H1 (cell line): ENCODE measurements at regions not wholly inside any gene's neighbourhood (a gene's known extent, or its start where the extent isn't known, plus 50 kb on each side); places are given as distances from the start of the nearest gene placed in this dataset.

Source experiments
- CTCF ChIA-PET: fragments of 300-600 bp; sonication (Branson Sonifier 250); formaldehyde crosslinking; loops from one replicate; lab custom pipeline; 2021; ENCODE audit not compliant: partially characterized antibody; lab: Charles Lee
- POLR2A ChIA-PET: fragments of 300-600 bp; sonication (Branson Sonifier 250); formaldehyde crosslinking; loops from one replicate; lab custom pipeline; 2021; ENCODE audit warnings: inconsistent platforms; ENCODE audit not compliant: partially characterized antibody; lab: Charles Lee
- DNase-seq, 2 experiments: peaks; one replicate each; pipeline versions ENCODE4 v3.0.0 to v3.0.0-alpha.2; 2010 to 2022; ENCODE audit warnings: low spot score in 2 of 2, low read depth in 1 of 2, mixed read lengths in 1 of 2
- FAIRE-seq: peaks from 2 replicates; lab custom pipeline; 2011; peaks lifted over from hg19 to GRCh38; lab: Jason Lieb, UNC
- H2AFZ ChIP-seq: 2 replicates; pipeline ENCODE4 v1.8.1; 2012; ENCODE audit warnings: low read length, inconsistent platforms
- H2AK5ac ChIP-seq: 2 replicates; pipeline ENCODE4 v1.6.1; 2013; ENCODE audit warnings: low read depth, low read length
- H2BK120ac ChIP-seq: replicated peaks from 2 replicates; pipeline ENCODE3; 2013; ENCODE audit warnings: low read depth, low read length, inconsistent platforms
- H2BK12ac ChIP-seq: 2 replicates; pipeline ENCODE4 v1.6.1; 2013; ENCODE audit warnings: low read depth, low read length
- H2BK15ac ChIP-seq: 2 replicates; pipeline ENCODE4 v1.6.1; 2013; ENCODE audit warnings: low read length
- H2BK20ac ChIP-seq: 2 replicates; pipeline ENCODE4 v1.6.1; 2013; ENCODE audit warnings: low read length
- H2BK5ac ChIP-seq: 2 replicates; pipeline ENCODE4 v1.6.1; 2013; ENCODE audit warnings: low read depth, low read length
- H3K14ac ChIP-seq: 2 replicates; pipeline ENCODE4 v1.6.1; 2013; ENCODE audit warnings: inconsistent platforms; ENCODE audit not compliant: insufficient read length
- H3K18ac ChIP-seq: 2 replicates; pipeline ENCODE4 v1.6.1; 2013; ENCODE audit warnings: low read length; ENCODE audit errors: extremely low read depth
- H3K23ac ChIP-seq: 2 replicates; pipeline ENCODE4 v1.6.1; 2013; ENCODE audit warnings: inconsistent platforms; ENCODE audit not compliant: insufficient read length
- H3K23me2 ChIP-seq: 2 replicates; pipeline ENCODE4 v1.6.1; 2013; ENCODE audit warnings: low read depth, low read length
- H3K27ac ChIP-seq: 2 replicates; pipeline ENCODE4 v1.6.1; 2011; ENCODE audit warnings: low read depth, low read length, inconsistent platforms
- H3K27me3 ChIP-seq, 4 experiments: replicated peaks in 1 of 4; 1 replicate in 1 of 4; 2 replicates in 3 of 4; pipeline versions ENCODE4 v1.6.1 to v1.8.1; 2011 to 2013; ENCODE audit warnings: low read length in 3 of 4, mild to moderate bottlenecking in 3 of 4, inconsistent platforms in 2 of 4, mixed read lengths in 2 of 4, moderate library complexity in 1 of 4; ENCODE audit not compliant: control insufficient read depth in 3 of 4, insufficient read depth in 3 of 4; ENCODE audit errors: extremely low read depth in 1 of 4
- H3K36me3 ChIP-seq, 4 experiments: 2 replicates each; pipeline versions ENCODE4 v1.6.1 to v1.8.1; 2011 to 2013; ENCODE audit warnings: mild to moderate bottlenecking in 4 of 4, low read length in 3 of 4, moderate library complexity in 2 of 4, control low read depth in 1 of 4, inconsistent platforms in 1 of 4; ENCODE audit not compliant: insufficient read depth in 4 of 4, control insufficient read depth in 2 of 4
- H3K4ac ChIP-seq: replicated peaks from 2 replicates; pipeline ENCODE3; 2013; ENCODE audit warnings: low read length, low read depth, mixed read lengths, inconsistent platforms; ENCODE audit not compliant: insufficient read length
- H3K4me1 ChIP-seq, 4 experiments: replicated peaks in 1 of 4; 1 replicate in 1 of 4; 2 replicates in 3 of 4; pipeline versions ENCODE4 v1.6.1 to v1.8.1; 2011 to 2013; ENCODE audit warnings: low read length in 3 of 4, inconsistent platforms in 2 of 4, mixed read lengths in 1 of 4; ENCODE audit not compliant: insufficient read depth in 4 of 4, control insufficient read depth in 3 of 4
- H3K4me2 ChIP-seq, 2 experiments: 2 replicates each; pipeline versions ENCODE4 v1.6.1 to v1.8.1; 2011 to 2013; ENCODE audit warnings: low read depth in 2 of 2, low read length in 2 of 2, control low read depth in 1 of 2, inconsistent platforms in 1 of 2, mild to moderate bottlenecking in 1 of 2; ENCODE audit not compliant: insufficient read depth in 1 of 2
- H3K4me3 ChIP-seq, 4 experiments: fragments of 200-600, 300-600 bp in 1 of 4; sonication (generic), shearing (Covaris generic), sonication (Bioruptor Twin) in 1 of 4; 2 replicates each; pipeline versions ENCODE4 v1.5.1 to v1.8.1; 2011 to 2016; ENCODE audit warnings: low read length in 4 of 4, low read depth in 3 of 4, control low read depth in 2 of 4, inconsistent platforms in 2 of 4, mild to moderate bottlenecking in 2 of 4, mixed read lengths in 1 of 4, moderate library complexity in 1 of 4; ENCODE audit not compliant: insufficient read depth in 2 of 4; ENCODE audit errors: extremely low read depth in 1 of 4
- H3K56ac ChIP-seq: replicated peaks from 2 replicates; pipeline ENCODE3; 2013; ENCODE audit warnings: low read depth, mild to moderate bottlenecking, mixed read lengths, low read length, inconsistent platforms; ENCODE audit not compliant: insufficient read length
- H3K79me1 ChIP-seq: 2 replicates; pipeline ENCODE4 v1.6.1; 2013; ENCODE audit warnings: low read depth, low read length, control low read depth
- H3K79me2 ChIP-seq, 2 experiments: 2 replicates each; pipeline versions ENCODE4 v1.6.1 to v1.8.1; 2012 to 2013; ENCODE audit warnings: low read length in 2 of 2, mild to moderate bottlenecking in 2 of 2, inconsistent platforms in 1 of 2; ENCODE audit not compliant: insufficient read depth in 2 of 2, control insufficient read depth in 1 of 2
- H3K9ac ChIP-seq, 4 experiments: replicated peaks in 1 of 4; 1 replicate in 1 of 4; 2 replicates in 3 of 4; pipeline versions ENCODE4 v1.6.1 to v1.8.1; 2011 to 2013; ENCODE audit warnings: low read depth in 3 of 4, low read length in 3 of 4, control low read depth in 2 of 4, mild to moderate bottlenecking in 2 of 4, moderate library complexity in 2 of 4, inconsistent platforms in 1 of 4; ENCODE audit errors: extremely low read depth in 1 of 4
- H3K9me3 ChIP-seq, 2 experiments: 2 replicates each; pipeline versions ENCODE4 v1.6.1 to v1.8.1; 2012 to 2013; ENCODE audit warnings: mild to moderate bottlenecking in 2 of 2, moderate library complexity in 2 of 2, control low read depth in 1 of 2, inconsistent platforms in 1 of 2, low read depth in 1 of 2, low read length in 1 of 2, mixed read lengths in 1 of 2; ENCODE audit not compliant: insufficient read depth in 2 of 2
- H4K20me1 ChIP-seq, 2 experiments: replicated peaks in 1 of 2; 2 replicates each; pipeline versions ENCODE3 to v1.8.1; 2011 to 2013; ENCODE audit warnings: inconsistent platforms in 2 of 2, low read length in 2 of 2, mild to moderate bottlenecking in 1 of 2; ENCODE audit not compliant: insufficient read depth in 2 of 2, control insufficient read depth in 1 of 2
- H4K5ac ChIP-seq: 2 replicates; pipeline ENCODE4 v1.6.1; 2013; ENCODE audit warnings: low read length, low read depth, mixed read lengths, inconsistent platforms; ENCODE audit not compliant: insufficient read length
- H4K8ac ChIP-seq: 2 replicates; pipeline ENCODE4 v1.8.0; 2013; ENCODE audit warnings: mild to moderate bottlenecking, moderate library complexity, low read length, inconsistent platforms; ENCODE audit not compliant: insufficient read depth; ENCODE audit errors: extremely low read depth
- H4K91ac ChIP-seq: replicated peaks from 2 replicates; pipeline ENCODE3; 2013; ENCODE audit warnings: low read length, mixed read lengths, inconsistent platforms; ENCODE audit not compliant: insufficient read length
- BRCA1 ChIP-seq: IDR thresholded peaks from 2 replicates; pipeline ENCODE4 v1.6.1; 2012; ENCODE audit warnings: low read depth, low read length, improper control_type of control experiment
- CBX5 ChIP-seq: fragments of 300-800, 300-1000 bp; sonication (generic); IDR thresholded peaks from 2 replicates; pipeline ENCODE4 v1.7.1; 2016; ENCODE audit warnings: antibody characterized with exemption, low read length, low read depth
- E2F6 ChIP-seq: IDR thresholded peaks from 2 replicates; pipeline ENCODE4 v1.6.1; 2012; ENCODE audit warnings: inconsistent platforms
- EGR1 ChIP-seq: IDR thresholded peaks from 2 replicates; pipeline ENCODE4 v1.6.1; 2011; ENCODE audit warnings: low read depth, low read length, borderline replicate concordance
- MAFK ChIP-seq: IDR thresholded peaks from 2 replicates; pipeline ENCODE4 v1.6.1; 2012; ENCODE audit warnings: low read depth, mild to moderate bottlenecking, improper control_type of control experiment, low read length
- NANOG ChIP-seq: IDR thresholded peaks from 2 replicates; pipeline ENCODE4 v1.6.1; 2011; ENCODE audit warnings: low read length, low read depth, mild to moderate bottlenecking, inconsistent platforms; ENCODE audit not compliant: insufficient read depth, poor library complexity, severe bottlenecking
- RBBP5 ChIP-seq: IDR thresholded peaks from 2 replicates; pipeline ENCODE4 v1.7.1; 2012; ENCODE audit warnings: low read depth, mild to moderate bottlenecking, inconsistent platforms, low read length, moderate library complexity, borderline replicate concordance
- SAP30 ChIP-seq: fragments of 300-600 bp; sonication (generic); IDR thresholded peaks from 2 replicates; pipeline ENCODE4 v1.7.1; 2012; ENCODE audit warnings: low read length, moderate library complexity, mild to moderate bottlenecking, inconsistent platforms; ENCODE audit not compliant: insufficient read depth, insufficient replicate concordance
- SIN3A ChIP-seq, 2 experiments: IDR thresholded peaks in 1 of 2; conservative IDR thresholded peaks in 1 of 2; 2 replicates each; pipeline ENCODE4 v1.6.1; 2011 to 2012; ENCODE audit warnings: low read length in 2 of 2, improper control_type of control experiment in 1 of 2, low read depth in 1 of 2, mild to moderate bottlenecking in 1 of 2
- SP1 ChIP-seq: IDR thresholded peaks from 2 replicates; pipeline ENCODE4 v1.6.1; 2011; ENCODE audit warnings: low read depth, low read length
- SUZ12 ChIP-seq: fragments of 200-600 bp; sonication (generic); IDR thresholded peaks from 2 replicates; pipeline ENCODE4 v1.6.1; 2012; ENCODE audit warnings: mild to moderate bottlenecking, inconsistent platforms, low read length, moderate library complexity, mixed read lengths
- TAF7 ChIP-seq: optimal IDR thresholded peaks from 2 replicates; pipeline ENCODE3; 2011; ENCODE audit warnings: low read depth, mild to moderate bottlenecking, inconsistent platforms, low read length, moderate library complexity, borderline replicate concordance
- ZNF274 ChIP-seq: IDR thresholded peaks from 2 replicates; pipeline ENCODE4 v1.7.0; 2012; ENCODE audit warnings: low read length, borderline replicate concordance; ENCODE audit errors: extremely low read depth
- WGBS, 2 experiments: shearing (Covaris generic) in 1 of 2; methylation state at CpG; one replicate each; pipeline versions ENCODE4 v1.1.6 to v1.1.7; 2013 to 2015; ENCODE audit warnings: low lambda C conversion rate in 2 of 2, mixed read lengths in 2 of 2, inconsistent platforms in 1 of 2, low coverage in 1 of 2, missing lambda C conversion rate in 1 of 2; ENCODE audit not compliant: insufficient replicate concordance in 2 of 2, insufficient coverage in 1 of 2, insufficient read length in 1 of 2; ENCODE audit errors: extremely low coverage in 1 of 2, missing lambda C conversion rate in 1 of 2; 5-methylcytosine and 5-hydroxymethylcytosine counted together

GRCh38 chr10:4215963-4216575 is 431.1 kb upstream of the KLF6 start:
- Histone ChIP-seq H2AFZ (no peak overlapping the region), H3K23ac (no peak overlapping the region), H2BK12ac (no peak overlapping the region; the same call in 1 of the 2 replicates), H3K4ac (no peak overlapping the region), H2BK120ac (no peak overlapping the region), H3K4me3 (no peak overlapping the region), H4K5ac (no peak overlapping the region), H4K20me1 (no peaks in the 10 kb centered on the region), H4K91ac (no peak overlapping the region), H2BK5ac (no peak overlapping the region), H3K27ac (no peak overlapping the region), H3K4me2 (no peak overlapping the region), H3K79me2 (no peaks in the 10 kb centered on the region), H3K4me1 (peaks cover 0 to 10% (median 6%) of the 10 kb centered on the region in 4 experiments; a peak in 5 of 7 replicates), H3K18ac (no peak overlapping the region), H3K56ac (no peak overlapping the region), H2BK20ac (no peak overlapping the region), H4K8ac (no peak overlapping the region), H3K79me1 (no peaks in the 10 kb centered on the region), H3K36me3 (no peaks in the 10 kb centered on the region), H2AK5ac (no peak overlapping the region), H3K27me3 (no peaks in the 10 kb centered on the region), H3K23me2 (no peaks in the 10 kb centered on the region), H3K9me3 (no peaks in the 10 kb centered on the region), H2BK15ac (no peak overlapping the region), H3K9ac (no peak overlapping the region), H3K14ac (no peak overlapping the region)
- WGBS, 2 experiments, result 95% methylated on average over 4 of the region's 4 CpGs; no CpG with 5 or more reads in 1 of the 2 experiments
- DNase-seq (no peak), FAIRE-seq (no peak)
- POLR2A ChIA-PET, result no interaction called here
- CTCF ChIA-PET, result interaction anchor here (0.7 to 0.9 kb wide), 2 partner anchors 10 to 547 kb away, joined by 3 to 5 read pairs; no protein-coding TSS in a partner anchor
- TF ChIP-seq MAFK (no peak), ZNF274 (no peak), SUZ12 (no peak), EGR1 (no peak), RBBP5 (no peak), TAF7 (no peak), CBX5 (no peak), SP1 (no peak), E2F6 (no peak), BRCA1 (no peak), SIN3A (conservative IDR thresholded peaks at IDR 0.05 in 1 of 2, IDR thresholded peaks at IDR 0.05 in 1 of 2; ENCODE audit: low read depth in 1 of 2, low read length in 2 of 2) (no peak), NANOG (no peak), SAP30 (no peak)
